ENCODE measurements at regions not wholly inside any gene's neighbourhood (a gene's known extent, or its start where the extent isn't known, plus 50 kb on each side); places are given as distances from the start of the nearest gene placed in this dataset.
A peak's percentile ranks its signal among the peaks of the same experiment; 100 is the strongest.

- no peak for DNase-seq
These were observed 635.8 kb downstream of the SQOR start for GRCh38 chr15:46270481-46271147.

- DNase-seq: no peak
These were observed 640.9 kb downstream of the SQOR start for GRCh38 chr15:46275701-46276100.

DNA sequence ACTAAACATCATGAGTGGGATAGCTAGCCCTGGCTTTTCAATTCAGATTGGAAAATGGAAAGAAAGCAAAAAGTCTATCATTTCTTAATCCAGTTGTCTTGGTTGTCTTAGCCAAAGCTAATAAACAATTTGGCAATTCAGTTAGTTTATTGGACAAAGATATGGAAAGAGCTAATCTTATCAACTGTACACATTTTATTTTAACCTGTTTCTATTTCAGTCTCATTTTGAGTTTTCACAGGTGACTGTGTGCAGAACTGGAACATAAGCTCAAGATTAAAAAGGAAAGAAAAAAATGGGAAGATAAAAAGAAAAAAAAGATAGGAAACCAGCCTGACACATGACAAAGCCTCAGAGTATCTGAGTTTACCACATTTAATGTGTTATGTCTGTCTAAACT, 642.6 kb downstream of the SQOR start:
- DNase-seq: no peak

- no peak for DNase-seq
These were observed 643.2 kb downstream of the SQOR start for GRCh38 chr15:46278062-46278461.

DNA sequence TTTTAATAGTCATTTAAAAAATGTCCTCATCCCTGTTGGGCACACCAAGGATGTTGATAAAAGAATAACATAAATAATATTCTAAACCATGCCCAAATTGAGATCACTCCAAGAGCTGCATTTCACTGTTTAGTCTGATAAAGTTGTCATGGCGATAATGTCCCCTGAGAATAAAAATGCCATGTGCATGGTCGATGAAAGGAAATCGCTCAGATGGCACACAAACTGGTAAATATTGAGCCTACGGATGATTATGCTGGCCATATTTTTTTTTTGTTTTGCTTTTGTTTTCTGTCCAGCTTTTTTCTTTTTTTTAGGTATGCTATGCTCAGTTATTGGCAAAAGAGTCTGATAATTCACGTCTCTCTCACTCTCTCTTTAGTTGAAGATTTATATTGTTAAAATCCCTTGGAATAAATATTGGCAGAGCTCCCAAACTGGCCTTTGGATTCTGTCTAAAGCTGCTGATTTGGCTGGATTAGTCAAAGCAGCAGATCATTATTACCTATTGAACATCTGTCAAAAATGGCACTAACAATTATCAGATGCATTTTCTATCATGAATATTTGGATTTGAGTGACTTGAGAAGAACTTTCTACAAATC, 643.8 kb downstream of the SQOR start:
- DNase-seq: no peak

GRCh38 chr15:46280762-46281542, 646.1 kb downstream of the SQOR start:
- peak; percentile 16 for DNase-seq

DNA sequence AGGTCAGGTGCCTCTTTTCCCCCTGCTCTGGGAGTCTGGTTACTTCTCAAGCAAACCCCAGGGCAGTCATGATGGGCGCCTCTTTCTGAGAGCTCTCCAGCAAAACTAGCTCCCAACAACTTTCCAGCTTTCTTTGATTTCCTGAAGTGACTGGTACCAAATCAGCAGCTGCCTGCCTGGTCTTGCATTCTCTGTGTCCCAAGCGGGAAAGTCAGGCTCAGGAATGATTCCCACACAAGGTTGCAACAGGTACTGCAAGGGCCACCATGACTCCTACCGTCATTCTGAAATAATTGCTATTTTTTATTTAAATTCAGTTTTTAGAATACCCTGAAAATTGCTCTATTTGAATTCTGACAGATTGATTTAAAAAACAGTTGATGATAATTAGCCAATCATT, 658.7 kb downstream of the SQOR start:
- DNase-seq: no peak

GRCh38 chr15:46296002-46296401, 661.2 kb downstream of the SQOR start:
- DNase-seq: no peak

DNA sequence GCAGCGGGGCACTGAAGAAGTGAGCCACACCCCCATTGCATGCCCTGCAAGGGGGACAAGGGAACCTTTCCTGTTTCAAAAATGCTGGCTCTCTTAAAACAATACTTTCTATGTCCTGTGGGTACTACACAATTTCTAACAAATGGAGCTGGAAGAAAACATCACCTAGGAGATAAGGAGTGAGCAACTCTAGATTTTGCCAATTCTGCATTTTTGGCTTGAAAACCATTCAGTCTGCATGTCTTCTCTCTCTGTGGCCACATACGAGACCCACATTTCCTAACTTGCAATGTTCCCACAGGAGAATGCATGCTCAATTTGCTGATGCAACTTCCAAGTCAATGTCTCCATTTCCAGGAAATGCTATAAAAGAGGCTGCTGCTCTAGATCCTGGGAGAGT, 662.0 kb downstream of the SQOR start:
- DNase-seq: peak; percentile 15

DNA sequence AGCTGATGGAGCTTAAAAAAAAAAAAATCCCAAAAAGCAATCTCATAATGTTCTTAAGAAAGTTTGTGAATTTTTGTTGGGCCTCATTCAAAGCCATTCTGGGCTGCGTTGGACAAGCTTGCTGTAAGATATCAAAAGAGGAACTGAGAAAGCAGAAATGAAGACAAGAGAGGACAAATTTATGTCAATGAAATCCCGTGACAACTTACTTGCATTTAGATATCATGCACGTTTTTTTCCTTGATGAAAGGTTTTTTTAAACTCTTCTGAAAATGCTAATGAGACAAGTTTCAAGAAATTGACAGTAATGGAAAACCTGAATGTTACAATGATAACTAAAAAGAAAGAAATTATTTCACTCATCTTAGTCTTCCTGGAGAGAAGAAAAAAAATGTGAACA, 662.9 kb downstream of the SQOR start:
- peak; percentile 81 for DNase-seq

DNA sequence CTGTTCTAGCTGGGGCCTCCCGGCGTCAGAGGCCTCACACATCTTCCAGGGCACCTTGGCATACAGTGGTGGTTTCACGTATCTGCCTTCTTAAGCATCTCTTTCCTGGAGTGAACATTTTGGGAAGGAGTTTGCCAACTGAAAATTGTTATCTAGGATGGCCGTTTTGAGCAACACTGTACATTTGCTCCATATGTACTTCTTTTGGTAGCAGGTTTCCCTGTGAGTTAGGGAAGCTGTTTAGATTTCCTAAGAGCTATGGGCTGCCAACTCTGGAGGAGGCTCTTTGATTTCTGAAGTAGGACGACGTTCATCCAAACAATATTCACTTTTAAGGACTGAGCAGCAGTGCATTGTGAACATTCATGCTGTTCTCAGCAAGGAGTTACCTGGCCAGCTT, 665.9 kb downstream of the SQOR start:
- no peak for DNase-seq

DNA sequence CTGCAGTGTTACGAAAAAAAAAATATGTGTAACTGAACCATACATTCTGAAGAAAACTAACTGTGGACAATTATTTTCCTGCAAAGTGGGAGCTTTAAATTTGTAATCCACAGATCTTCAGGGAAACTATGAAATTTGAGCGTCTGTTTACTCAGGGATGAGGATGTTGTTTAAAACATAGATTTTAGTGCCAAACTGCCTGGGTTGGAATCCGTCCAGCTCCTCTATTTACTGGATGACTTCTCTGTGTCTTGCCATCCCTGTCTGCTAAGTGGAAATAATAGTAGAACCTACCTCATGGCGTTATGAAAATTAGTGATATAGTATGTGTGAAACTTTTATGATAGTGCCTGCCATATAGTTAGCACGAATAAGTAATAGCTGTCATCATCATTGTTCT, 666.5 kb downstream of the SQOR start:
- no peak for DNase-seq

DNA sequence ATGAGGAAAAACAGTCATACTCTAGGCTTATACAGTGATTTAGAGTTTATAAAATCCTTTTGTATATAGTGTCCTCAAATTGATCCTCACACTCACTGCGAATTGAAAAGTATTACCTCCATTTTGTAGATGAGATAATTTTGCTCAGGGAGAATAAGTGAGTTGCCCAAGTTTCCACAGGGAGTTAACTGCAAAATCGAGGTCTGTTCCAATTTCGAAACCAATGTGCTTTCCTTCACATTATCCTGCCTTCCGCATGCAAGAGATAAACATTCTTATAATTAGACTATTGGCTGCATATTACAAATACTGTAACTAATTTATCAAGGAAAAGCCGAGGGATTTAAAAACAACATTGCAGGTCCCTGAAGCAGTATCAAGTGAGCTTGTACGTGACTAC, 667.0 kb downstream of the SQOR start:
- DNase-seq: no peak

GRCh38 chr15:46304321-46304720, 669.5 kb downstream of the SQOR start:
- DNase-seq: peak; percentile 46

- DNase-seq: no peak
These were observed 672.9 kb downstream of the SQOR start for GRCh38 chr15:46307746-46308145.

DNA sequence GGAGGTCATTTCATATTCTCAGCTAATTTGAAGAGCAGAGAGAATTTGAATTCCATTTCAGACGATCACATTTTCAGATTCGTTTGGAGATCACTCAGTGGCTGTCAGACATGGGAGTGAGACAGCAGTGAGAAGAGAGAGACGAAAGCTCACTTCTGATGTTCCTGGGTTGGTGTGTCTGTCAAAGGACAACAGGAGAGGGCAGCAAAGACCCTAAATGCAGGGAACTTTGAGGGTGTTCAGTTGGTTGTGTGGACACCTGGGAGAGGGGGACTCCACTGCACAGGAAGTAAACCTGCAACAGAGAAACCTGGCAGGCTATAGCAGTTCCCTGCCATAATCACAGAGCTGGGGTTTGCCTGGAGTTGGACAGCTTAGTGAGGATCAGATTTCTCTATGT, 675.1 kb downstream of the SQOR start:
- DNase-seq: no peak

DNA sequence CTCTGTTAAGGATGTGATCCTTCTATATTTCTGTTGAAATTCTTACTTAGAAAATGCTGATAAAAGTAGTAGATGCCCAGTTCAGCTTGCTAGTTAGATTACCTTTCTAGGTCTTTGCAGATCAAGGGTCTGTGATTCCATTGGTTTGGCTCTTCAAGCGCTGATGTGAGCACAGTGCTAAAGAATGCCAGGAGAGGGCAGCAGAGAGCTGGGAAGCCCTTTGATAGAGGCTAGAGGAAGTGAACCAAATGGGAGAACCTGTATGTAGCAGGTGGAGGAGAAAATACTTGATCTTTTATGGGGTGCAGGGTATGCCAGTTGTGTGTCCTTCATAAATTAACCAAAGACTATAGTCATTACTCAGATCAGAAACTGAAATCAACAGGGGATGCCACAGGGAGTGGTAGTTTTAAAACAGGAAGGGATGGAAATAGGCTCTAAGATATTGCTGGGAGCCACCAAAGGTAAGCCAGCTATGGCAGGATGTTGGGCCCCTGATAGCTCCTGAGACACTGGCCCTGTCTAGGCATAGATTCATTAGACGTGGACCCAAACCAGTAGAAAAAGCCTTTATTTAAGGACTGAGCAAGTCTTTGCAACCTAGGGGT, 677.4 kb downstream of the SQOR start:
- DNase-seq: peak; percentile 85

- no peak for DNase-seq
These were observed 680.6 kb downstream of the SQOR start for GRCh38 chr15:46315434-46315833.

GRCh38 chr15:46316024-46316423, 681.2 kb downstream of the SQOR start:
- DNase-seq: no peak

DNA sequence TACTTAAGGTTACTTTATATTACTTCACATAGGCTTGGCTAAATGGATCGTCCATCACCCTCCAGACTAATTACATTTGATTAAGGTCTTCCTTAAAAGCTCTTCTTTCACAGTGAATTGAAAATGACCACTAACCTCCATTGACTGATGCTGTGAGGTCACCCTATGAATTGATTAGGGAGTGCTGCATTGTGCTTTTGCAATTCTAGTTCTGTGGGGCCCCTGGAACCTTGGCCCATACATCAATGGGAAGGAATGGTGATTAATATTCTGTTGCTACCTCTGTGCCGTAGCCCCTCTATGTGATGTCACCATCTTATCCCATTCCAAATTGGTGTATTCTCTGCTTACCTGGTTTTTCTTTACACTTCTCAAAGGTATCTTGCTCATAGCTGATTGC, 682.2 kb downstream of the SQOR start:
- DNase-seq: no peak

DNA sequence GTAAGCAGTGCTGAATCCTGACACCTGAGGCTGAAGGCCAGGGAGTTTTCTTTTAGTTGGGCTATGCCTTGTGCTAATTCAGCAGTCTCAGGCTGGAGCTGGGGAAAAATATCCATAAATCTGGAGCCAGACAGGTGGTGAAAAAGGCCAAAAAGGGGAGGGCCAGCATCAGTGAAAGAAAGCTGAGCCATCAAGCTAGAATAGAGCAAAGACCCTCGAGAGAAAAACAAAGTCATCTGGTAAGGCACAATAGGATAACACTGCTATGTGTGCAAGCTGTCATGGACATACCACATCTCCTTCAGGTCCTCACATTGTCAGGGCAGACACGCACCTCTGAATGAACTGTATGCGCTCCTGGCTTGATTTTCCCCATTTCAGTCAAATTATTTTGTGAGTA, 687.9 kb downstream of the SQOR start:
- no peak for DNase-seq

- DNase-seq: no peak
These were observed 691.3 kb downstream of the SQOR start for GRCh38 chr15:46326173-46326572.

- DNase-seq: no peak
These were observed 694.0 kb downstream of the SQOR start for GRCh38 chr15:46328821-46329220.

GRCh38 chr15:46329876-46330275, 695.0 kb downstream of the SQOR start:
- no peak for DNase-seq
